Hepatocyte (in vitro differentiated cells): ENCODE measurements at regions not wholly inside any gene's neighbourhood (a gene's known extent, or its start where the extent isn't known, plus 50 kb on each side); places are given as distances from the start of the nearest gene placed in this dataset.

ENCODE experiments used
- DNase-seq: peaks from one replicate; pipeline ENCODE4 v3.0.0-alpha.2; 2016; ENCODE audit warnings: low spot score
- H2AFZ ChIP-seq: fragments of 200-600 bp; sonication (generic); 2 replicates; pipeline ENCODE4 v1.6.0; 2016; ENCODE audit warnings: antibody characterized with exemption, mild to moderate bottlenecking
- H3K27ac ChIP-seq: fragments of 200-600 bp; sonication (generic); 2 replicates; pipeline ENCODE4 v1.5.1; 2016; ENCODE audit warnings: mild to moderate bottlenecking
- H3K27me3 ChIP-seq: fragments of 200-600 bp; sonication (generic); 2 replicates; pipeline ENCODE4 v1.6.1; 2016
- H3K36me3 ChIP-seq: fragments of 200-600 bp; sonication (generic); replicated peaks from 2 replicates; pipeline ENCODE4 v1.5.1; 2016; ENCODE audit warnings: low read depth; ENCODE audit not compliant: insufficient read depth
- H3K4me1 ChIP-seq: fragments of 200-600 bp; sonication (generic); 2 replicates; pipeline ENCODE4 v1.5.1; 2016; ENCODE audit warnings: mild to moderate bottlenecking, moderate library complexity; ENCODE audit not compliant: insufficient read depth
- H3K4me2 ChIP-seq: fragments of 200-600 bp; sonication (generic); 2 replicates; pipeline ENCODE4 v1.6.0; 2016
- H3K4me3 ChIP-seq: fragments of 200-600 bp; sonication (generic); 2 replicates; pipeline ENCODE4 v1.5.1; 2016; ENCODE audit warnings: mild to moderate bottlenecking
- H3K79me2 ChIP-seq: fragments of 200-600 bp; sonication (generic); 2 replicates; pipeline ENCODE4 v1.6.0; 2017; ENCODE audit warnings: mild to moderate bottlenecking
- H3K9me2 ChIP-seq: fragments of 200-600 bp; sonication (generic); replicated peaks from 2 replicates; pipeline ENCODE4 v1.6.0; 2017; ENCODE audit warnings: mild to moderate bottlenecking; ENCODE audit not compliant: insufficient read depth
- H3K9me3 ChIP-seq: fragments of 200-600 bp; sonication (generic); 2 replicates; pipeline ENCODE4 v1.5.1; 2016; ENCODE audit warnings: low read depth, mild to moderate bottlenecking
- H4K20me1 ChIP-seq: fragments of 200-600 bp; sonication (generic); 2 replicates; pipeline ENCODE4 v1.6.0; 2016; ENCODE audit warnings: mild to moderate bottlenecking; ENCODE audit not compliant: insufficient read depth, poor library complexity, severe bottlenecking
- EZH2 ChIP-seq: fragments of 200-600 bp; sonication (generic); IDR thresholded peaks from 2 replicates; pipeline ENCODE4 v1.6.1; 2016; ENCODE audit warnings: antibody characterized with exemption, mild to moderate bottlenecking, borderline replicate concordance
- EZH2phosphoT487 ChIP-seq: fragments of 200-600 bp; sonication (generic); IDR thresholded peaks from one replicate; pipeline ENCODE4 v1.6.1; 2018; ENCODE audit warnings: antibody characterized with exemption, mild to moderate bottlenecking, low read depth, moderate library complexity; ENCODE audit not compliant: unreplicated experiment, severe bottlenecking
- whole genome bisulfite sequencing: methylation state at CpG from one replicate; pipeline ENCODE4 v1.1.6; 2016; ENCODE audit warnings: low lambda C conversion rate; ENCODE audit errors: missing lambda C conversion rate; 5-methylcytosine and 5-hydroxymethylcytosine counted together
- TF ChIP-seq, protein P1 (sequence below): fragments of 200-600 bp; sonication (generic); IDR thresholded peaks from 2 replicates; pipeline ENCODE4 v1.5.1; 2016; ENCODE audit warnings: antibody characterized with exemption, mild to moderate bottlenecking; ENCODE audit not compliant: poor library complexity

- Histone ChIP-seq H3K27me3 (no peaks in the 10 kb centered on the region), H3K4me1 (peaks cover 22% of the 10 kb centered on the region), H3K36me3 (no peaks in the 10 kb centered on the region), H3K27ac (peak overlapping the region; percentile 55), H3K9me2 (no peaks in the 10 kb centered on the region), H2AFZ (peak overlapping the region; percentile 8), H3K4me2 (peak overlapping the region; percentile 44), H3K9me3 (no peaks in the 10 kb centered on the region), H4K20me1 (no peaks in the 10 kb centered on the region), H3K4me3 (no peak overlapping the region), H3K79me2 (peaks cover 13% of the 10 kb centered on the region)
- WGBS: 66% methylated on average over 4 of the region's 4 CpGs
- TF ChIP-seq, protein P1, sequence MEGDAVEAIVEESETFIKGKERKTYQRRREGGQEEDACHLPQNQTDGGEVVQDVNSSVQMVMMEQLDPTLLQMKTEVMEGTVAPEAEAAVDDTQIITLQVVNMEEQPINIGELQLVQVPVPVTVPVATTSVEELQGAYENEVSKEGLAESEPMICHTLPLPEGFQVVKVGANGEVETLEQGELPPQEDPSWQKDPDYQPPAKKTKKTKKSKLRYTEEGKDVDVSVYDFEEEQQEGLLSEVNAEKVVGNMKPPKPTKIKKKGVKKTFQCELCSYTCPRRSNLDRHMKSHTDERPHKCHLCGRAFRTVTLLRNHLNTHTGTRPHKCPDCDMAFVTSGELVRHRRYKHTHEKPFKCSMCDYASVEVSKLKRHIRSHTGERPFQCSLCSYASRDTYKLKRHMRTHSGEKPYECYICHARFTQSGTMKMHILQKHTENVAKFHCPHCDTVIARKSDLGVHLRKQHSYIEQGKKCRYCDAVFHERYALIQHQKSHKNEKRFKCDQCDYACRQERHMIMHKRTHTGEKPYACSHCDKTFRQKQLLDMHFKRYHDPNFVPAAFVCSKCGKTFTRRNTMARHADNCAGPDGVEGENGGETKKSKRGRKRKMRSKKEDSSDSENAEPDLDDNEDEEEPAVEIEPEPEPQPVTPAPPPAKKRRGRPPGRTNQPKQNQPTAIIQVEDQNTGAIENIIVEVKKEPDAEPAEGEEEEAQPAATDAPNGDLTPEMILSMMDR: no peak
- TF ChIP-seq EZH2phosphoT487 (no peak), EZH2 (no peak)
- DNase-seq: no peak
Measured at GRCh38 chr6:71404145-71404966, 115.7 kb downstream of the OGFRL1 start.

DNA sequence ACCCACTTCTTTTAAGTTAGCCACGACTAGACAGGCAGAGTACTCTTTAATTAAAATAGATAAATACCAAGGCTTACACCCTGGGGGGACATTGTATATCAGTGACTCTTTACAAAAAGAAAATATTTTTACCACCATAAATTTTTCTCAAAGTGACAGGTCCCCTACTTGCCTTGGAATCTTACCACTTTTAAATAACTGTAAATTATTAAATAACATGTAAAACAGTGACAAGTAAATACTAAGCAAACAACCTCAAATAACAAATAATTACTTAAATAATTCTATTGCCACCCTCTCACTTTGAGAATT is 116.3 kb downstream of the OGFRL1 start:
- Histone ChIP-seq H3K36me3 (no peaks in the 10 kb centered on the region), H2AFZ (no peak overlapping the region), H3K27ac (peak overlapping the region; percentile 32), H3K79me2 (peaks cover 15% of the 10 kb centered on the region), H3K4me3 (no peak overlapping the region), H3K4me1 (peaks cover 22% of the 10 kb centered on the region), H3K9me3 (no peaks in the 10 kb centered on the region), H3K27me3 (no peaks in the 10 kb centered on the region), H4K20me1 (no peaks in the 10 kb centered on the region), H3K9me2 (no peaks in the 10 kb centered on the region), H3K4me2 (peak overlapping the region; percentile 26)
- TF ChIP-seq, protein P1: no peak
- TF ChIP-seq EZH2phosphoT487 (no peak), EZH2 (no peak)
- no peak for DNase-seq
- 22% methylated on average over 1 of the region's 1 CpG for WGBS

GRCh38 chr6:71405416-71405815 is 116.8 kb downstream of the OGFRL1 start:
- H3K4me2 ChIP-seq: no peak overlapping the region
- no peak for DNase-seq
- 67% methylated on average over 1 of the region's 1 CpG for WGBS

More at GRCh38 chr6:71405416-71405815, 116.8 kb downstream of the OGFRL1 start:
- peak overlapping the region; percentile 32 for H3K27ac ChIP-seq
- no peaks in the 10 kb centered on the region for H3K9me3 ChIP-seq
- H4K20me1 ChIP-seq: no peaks in the 10 kb centered on the region
- H3K4me3 ChIP-seq: no peak overlapping the region
- peaks cover 20% of the 10 kb centered on the region for H3K79me2 ChIP-seq
- TF ChIP-seq, protein P1: no peak
- no peak for TF ChIP-seq EZH2phosphoT487
- no peak overlapping the region for H2AFZ ChIP-seq
- H3K27me3 ChIP-seq: no peaks in the 10 kb centered on the region
- no peaks in the 10 kb centered on the region for H3K36me3 ChIP-seq
- H3K9me2 ChIP-seq: no peaks in the 10 kb centered on the region
- peaks cover 22% of the 10 kb centered on the region for H3K4me1 ChIP-seq
